ENCODE measurements at regions not wholly inside any gene's neighbourhood (a gene's known extent, or its start where the extent isn't known, plus 50 kb on each side); places are given as distances from the start of the nearest gene placed in this dataset.

GRCh38 chr4:136302566-136302965 is 1229.7 kb downstream of the PCDH18 start:
- Histone ChIP-seq H3K9me3 (ENCODE audit: control insufficient read depth, insufficient read depth, low read depth, low read length) (no peaks in the 10 kb centered on the region), H3K36me3 (ENCODE audit: control insufficient read depth, insufficient read depth, low read length) (no peaks in the 10 kb centered on the region), H3K27me3 (ENCODE audit: control insufficient read depth, insufficient read depth, low read length) (no peaks in the 10 kb centered on the region), H4K20me1 (ENCODE audit: control insufficient read depth, extremely low read depth, insufficient read depth, low read length) (no peaks in the 10 kb centered on the region), H3K4me1 (ENCODE audit: control insufficient read depth, extremely low read depth, insufficient read depth, low read length) (no peaks in the 10 kb centered on the region), H3K4me3 (replicated peaks in 1 of 4; ENCODE audit: control extremely low read depth in 1 of 4, insufficient read depth in 1 of 4, low read depth in 3 of 4, low read length in 4 of 4) (no peak overlapping the region), H3K4me2 (ENCODE audit: extremely low read depth, insufficient read depth, low read length) (no peak overlapping the region), H3K79me2 (ENCODE audit: control insufficient read depth, insufficient read depth, low read length) (no peaks in the 10 kb centered on the region), H3K9ac (ENCODE audit: insufficient read depth, low read length) (no peak overlapping the region), H2AFZ (ENCODE audit: low read length) (no peak overlapping the region), H3K27ac (ENCODE audit: insufficient read depth, low read length) (no peak overlapping the region)
- DNase-seq (ENCODE audit: low read depth in 2 of 2) = no peak
- TF ChIP-seq CTCF (conservative IDR thresholded peaks at IDR 0.05 in 1 of 2, IDR thresholded peaks at IDR 0.05 in 1 of 2; ENCODE audit: low read depth in 1 of 2, low read length in 2 of 2) = no peak
- TF ChIP-seq EZH2 (IDR thresholded peaks at IDR 0.05; ENCODE audit: low read length, missing control alignments) = no peak

GRCh38 chr4:136301749-136302495 is 1230.4 kb downstream of the PCDH18 start:
- Histone ChIP-seq H3K4me2 (ENCODE audit: extremely low read depth, insufficient read depth, low read length) (no peak overlapping the region), H3K9ac (ENCODE audit: insufficient read depth, low read length) (no peak overlapping the region), H3K79me2 (ENCODE audit: control insufficient read depth, insufficient read depth, low read length) (no peaks in the 10 kb centered on the region), H3K27ac (ENCODE audit: insufficient read depth, low read length) (no peak overlapping the region), H3K4me1 (ENCODE audit: control insufficient read depth, extremely low read depth, insufficient read depth, low read length) (no peaks in the 10 kb centered on the region), H3K9me3 (ENCODE audit: control insufficient read depth, insufficient read depth, low read depth, low read length) (no peaks in the 10 kb centered on the region), H3K36me3 (ENCODE audit: control insufficient read depth, insufficient read depth, low read length) (no peaks in the 10 kb centered on the region), H4K20me1 (ENCODE audit: control insufficient read depth, extremely low read depth, insufficient read depth, low read length) (no peaks in the 10 kb centered on the region), H3K27me3 (ENCODE audit: control insufficient read depth, insufficient read depth, low read length) (no peaks in the 10 kb centered on the region), H2AFZ (ENCODE audit: low read length) (no peak overlapping the region), H3K4me3 (replicated peaks in 1 of 4; ENCODE audit: control extremely low read depth in 1 of 4, insufficient read depth in 1 of 4, low read depth in 3 of 4, low read length in 4 of 4) (no peak overlapping the region)
- no peak for TF ChIP-seq CTCF (conservative IDR thresholded peaks at IDR 0.05 in 1 of 2, IDR thresholded peaks at IDR 0.05 in 1 of 2; ENCODE audit: low read depth in 1 of 2, low read length in 2 of 2)
- TF ChIP-seq EZH2 (IDR thresholded peaks at IDR 0.05; ENCODE audit: low read length, missing control alignments) = no peak
- DNase-seq (ENCODE audit: low read depth in 2 of 2) = no peak

- Histone ChIP-seq H4K20me1 (ENCODE audit: control insufficient read depth, extremely low read depth, insufficient read depth, low read length) (no peaks in the 10 kb centered on the region), H3K79me2 (ENCODE audit: control insufficient read depth, insufficient read depth, low read length) (no peaks in the 10 kb centered on the region), H3K27ac (ENCODE audit: insufficient read depth, low read length) (no peak overlapping the region), H3K27me3 (ENCODE audit: control insufficient read depth, insufficient read depth, low read length) (no peaks in the 10 kb centered on the region), H2AFZ (ENCODE audit: low read length) (no peak overlapping the region), H3K9me3 (ENCODE audit: control insufficient read depth, insufficient read depth, low read depth, low read length) (no peaks in the 10 kb centered on the region), H3K4me2 (ENCODE audit: extremely low read depth, insufficient read depth, low read length) (no peak overlapping the region), H3K36me3 (ENCODE audit: control insufficient read depth, insufficient read depth, low read length) (no peaks in the 10 kb centered on the region), H3K9ac (ENCODE audit: insufficient read depth, low read length) (no peak overlapping the region), H3K4me3 (replicated peaks in 1 of 4; ENCODE audit: control extremely low read depth in 1 of 4, insufficient read depth in 1 of 4, low read depth in 3 of 4, low read length in 4 of 4) (no peak overlapping the region), H3K4me1 (ENCODE audit: control insufficient read depth, extremely low read depth, insufficient read depth, low read length) (no peaks in the 10 kb centered on the region)
- TF ChIP-seq CTCF (conservative IDR thresholded peaks at IDR 0.05 in 1 of 2, IDR thresholded peaks at IDR 0.05 in 1 of 2; ENCODE audit: low read depth in 1 of 2, low read length in 2 of 2) (no peak), EZH2 (IDR thresholded peaks at IDR 0.05; ENCODE audit: low read length, missing control alignments) (no peak)
- DNase-seq (ENCODE audit: low read depth in 2 of 2) = no peak
These were observed 1248.3 kb downstream of the PCDH18 start for GRCh38 chr4:136283977-136284376.

Data from fibroblast of lung (primary cell).